Activated T-cell treated with anti-CD3 and anti-CD28 coated beads for 1 hour (primary cell): ENCODE measurements at regions not wholly inside any gene's neighbourhood (a gene's known extent, or its start where the extent isn't known, plus 50 kb on each side); places are given as distances from the start of the nearest gene placed in this dataset.
"Not testable (repeated sequence)": the region's sequence is repeated elsewhere in the genome, so short reads cannot be mapped to it uniquely, and the experiment has no call there.

Experiments
- DNase-seq: peaks from one replicate; pipeline ENCODE4 v3.0.0-alpha.2; 2020; ENCODE audit warnings: low read depth

GRCh38 chr15:85264614-85265190, 115.7 kb upstream of the AKAP13 start:
- DNase-seq: not testable (repeated sequence)

- not testable (repeated sequence) for DNase-seq
Observed at GRCh38 chr15:85267158-85267857, 113.1 kb upstream of the AKAP13 start.

GRCh38 chr15:85274315-85275050, 105.9 kb upstream of the AKAP13 start:
- no peak for DNase-seq

DNA sequence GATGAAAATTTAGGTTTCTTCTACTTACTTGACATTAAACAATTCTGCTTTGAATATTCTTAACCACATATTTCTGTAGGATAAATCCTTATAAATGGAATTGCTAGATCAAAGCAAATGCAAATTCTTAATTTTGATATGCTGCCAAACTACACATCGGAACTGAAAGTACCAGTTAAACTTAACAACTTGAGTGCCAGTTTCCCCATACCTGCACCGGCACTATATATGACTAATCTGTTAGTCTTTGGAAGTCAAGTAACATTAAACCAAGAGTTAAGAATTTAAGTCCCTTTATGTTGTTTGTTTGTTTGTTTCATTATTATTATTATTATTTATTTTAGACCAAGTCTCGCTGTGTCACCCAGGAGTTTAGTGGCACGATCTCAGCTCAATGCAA, 103.9 kb upstream of the AKAP13 start:
- no peak for DNase-seq

GRCh38 chr15:85276921-85277320, 103.5 kb upstream of the AKAP13 start:
- no peak for DNase-seq

- no peak for DNase-seq
Observed at GRCh38 chr15:85277847-85278370, 102.5 kb upstream of the AKAP13 start.

- no peak for DNase-seq
Observed at GRCh38 chr15:85280203-85280602, 100.2 kb upstream of the AKAP13 start.

DNA sequence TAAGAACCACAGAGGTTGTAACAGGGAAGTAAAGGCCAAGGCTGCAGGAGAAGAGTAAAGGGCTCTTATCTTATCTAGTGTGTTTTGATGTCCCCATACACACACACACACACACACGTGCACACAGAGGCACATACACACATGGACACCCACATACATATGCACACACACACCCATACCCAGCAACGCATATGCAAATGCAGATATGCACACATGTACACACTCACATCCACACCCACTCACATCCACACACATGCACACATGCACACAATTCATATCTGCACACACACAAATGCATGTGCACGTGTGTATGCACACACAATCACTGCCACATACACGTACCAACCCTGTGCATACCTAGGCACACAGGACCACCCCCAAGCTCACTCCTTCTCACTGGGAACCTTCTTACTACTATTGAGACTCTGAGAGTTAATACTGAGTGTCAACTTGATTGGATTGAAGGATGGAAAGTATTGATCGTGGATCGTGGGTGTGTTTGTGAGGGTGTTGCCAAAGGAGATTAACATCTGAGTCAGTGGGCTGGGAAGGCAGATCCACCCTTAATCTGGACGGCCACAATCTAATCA, 99.0 kb upstream of the AKAP13 start:
- no peak for DNase-seq

GRCh38 chr15:85282504-85283115, 97.8 kb upstream of the AKAP13 start:
- DNase-seq: no peak

GRCh38 chr15:85283815-85284214, 96.6 kb upstream of the AKAP13 start:
- DNase-seq: not testable (repeated sequence)

DNA sequence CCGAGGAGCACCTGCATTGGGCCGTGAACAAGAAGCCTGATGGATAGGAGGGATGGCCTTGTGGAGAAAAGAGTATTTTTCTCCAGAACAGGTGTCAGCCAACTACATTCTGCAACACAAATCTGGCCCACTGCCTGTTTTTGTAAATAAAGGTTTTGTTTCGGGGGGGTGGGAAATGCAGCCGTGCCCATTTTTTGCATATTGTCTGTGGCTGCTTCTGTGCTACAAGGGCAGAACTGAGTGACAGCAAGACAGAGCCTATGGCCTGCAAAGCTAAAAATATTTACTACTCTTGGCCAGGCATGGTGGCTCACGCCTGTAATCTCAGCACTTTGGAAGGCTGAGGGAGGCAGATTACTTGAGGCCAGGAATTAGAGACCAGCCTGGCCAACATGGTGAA, 95.9 kb upstream of the AKAP13 start:
- DNase-seq: no peak

- DNase-seq: no peak
Observed at GRCh38 chr15:85289677-85290365, 90.6 kb upstream of the AKAP13 start.

DNA sequence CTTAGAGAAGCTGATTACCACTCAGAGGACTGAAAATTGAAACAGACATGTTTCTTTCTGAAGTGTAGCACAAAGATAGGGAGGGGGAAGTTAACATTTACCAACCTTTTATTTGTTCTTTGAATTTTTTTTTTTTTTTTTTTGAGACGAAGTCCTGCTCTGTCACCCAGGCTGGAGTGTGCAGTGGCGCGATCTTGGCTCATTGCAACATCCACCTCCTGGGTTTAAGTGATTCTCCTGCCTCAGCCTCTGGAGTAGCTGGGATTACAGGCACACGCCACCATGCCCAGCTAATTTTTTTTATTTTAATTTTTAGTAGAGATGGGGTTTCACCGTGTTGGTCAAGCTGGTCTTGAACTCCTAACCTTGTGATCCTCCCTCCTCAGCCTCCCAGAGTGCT, 87.8 kb upstream of the AKAP13 start:
- not testable (repeated sequence) for DNase-seq

- DNase-seq: peak; percentile 51
Observed at GRCh38 chr15:85296615-85297402, 83.6 kb upstream of the AKAP13 start.

- DNase-seq: no peak
Observed at GRCh38 chr15:85297537-85297936, 82.9 kb upstream of the AKAP13 start.

GRCh38 chr15:85298366-85298765, 82.0 kb upstream of the AKAP13 start:
- DNase-seq: no peak

DNA sequence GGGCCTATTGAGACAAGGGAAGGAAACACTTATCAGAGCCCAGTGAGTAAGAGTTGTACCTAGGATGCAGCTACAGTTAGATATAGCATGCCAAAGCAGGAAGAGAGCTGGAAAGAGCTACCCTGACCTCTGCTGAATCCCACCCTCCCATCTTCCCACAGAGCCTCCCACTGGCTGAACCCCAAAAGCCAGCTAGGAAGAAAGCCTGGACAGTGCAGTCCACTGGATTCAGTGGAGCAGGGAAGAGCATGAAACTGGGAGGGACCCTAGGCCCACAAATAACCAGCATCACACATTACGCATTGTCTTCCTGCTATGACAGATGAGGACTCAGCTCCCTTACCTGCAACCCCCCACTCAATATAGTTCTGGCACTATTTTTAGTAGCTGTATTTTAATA, 81.5 kb upstream of the AKAP13 start:
- DNase-seq: no peak

DNA sequence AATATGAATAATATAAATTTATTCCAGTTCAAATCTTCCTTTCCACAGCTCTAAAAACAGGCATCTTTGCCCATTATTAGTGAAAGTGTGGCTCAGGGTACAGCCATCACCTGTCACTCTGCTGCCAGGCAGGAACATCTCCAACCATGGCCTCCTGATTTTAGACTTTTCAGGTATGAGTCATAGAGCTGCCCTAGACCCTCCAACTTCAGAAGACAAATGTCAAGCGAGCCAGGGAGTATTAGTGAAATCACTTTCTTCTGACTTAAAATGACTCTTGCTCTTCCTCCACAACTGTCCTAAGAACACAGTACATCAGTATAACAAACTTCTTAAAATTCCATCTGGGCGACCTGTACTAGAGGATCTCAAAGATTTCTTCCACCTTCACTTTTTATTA, 78.1 kb upstream of the AKAP13 start:
- DNase-seq: no peak

DNA sequence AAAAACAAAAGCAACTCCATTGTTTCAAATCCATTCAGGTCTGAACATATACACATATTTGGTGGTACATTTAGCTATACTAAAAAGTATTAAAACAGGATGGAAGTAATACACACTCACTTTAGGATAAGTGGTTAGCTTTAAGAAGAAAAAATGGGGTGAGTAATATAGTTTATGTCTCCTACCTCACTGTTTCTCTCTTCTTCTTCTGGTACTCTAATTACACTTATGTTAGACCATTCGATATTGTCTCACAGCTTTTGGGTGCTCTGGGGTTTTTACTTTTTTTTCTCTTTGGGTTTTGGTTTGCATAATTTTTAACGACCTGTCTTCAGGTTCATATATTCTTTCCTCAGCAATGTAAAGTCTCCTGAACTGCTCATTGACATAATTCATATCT, 75.4 kb upstream of the AKAP13 start:
- no peak for DNase-seq

DNA sequence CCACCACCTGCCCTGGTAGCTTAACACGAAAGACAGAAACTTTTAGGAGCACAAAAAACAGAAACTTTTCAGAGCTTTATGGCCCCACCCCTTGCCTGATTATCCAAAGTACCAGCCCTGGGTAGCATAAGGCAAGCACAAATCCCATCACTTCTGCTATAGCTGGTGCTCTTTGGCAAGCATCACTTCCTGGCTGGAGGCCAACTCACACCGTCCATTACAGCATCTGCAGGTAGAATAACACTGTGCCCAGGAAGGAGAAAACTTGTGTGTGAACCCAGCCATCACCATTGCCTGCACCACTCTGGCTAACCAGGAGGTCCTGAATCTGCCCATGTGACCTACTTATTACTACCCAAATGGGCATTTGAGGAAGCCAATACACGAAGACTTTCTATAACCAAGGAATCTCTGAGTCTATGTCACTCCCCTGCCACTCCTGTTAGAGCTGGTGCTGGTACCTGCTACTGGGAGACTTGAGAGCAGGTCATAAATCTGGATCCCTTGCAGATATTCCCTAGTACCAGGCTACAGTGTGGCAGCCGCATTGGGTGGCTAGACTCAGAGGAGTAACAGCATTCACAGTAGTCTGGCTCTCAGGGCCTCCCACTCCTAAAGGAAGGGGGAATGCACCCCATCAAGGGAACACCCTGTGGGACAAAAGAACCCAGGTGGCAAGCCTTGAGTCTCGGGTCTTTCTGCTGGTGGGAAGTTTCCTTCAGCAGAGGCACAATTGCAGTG, 73.3 kb upstream of the AKAP13 start:
- no peak for DNase-seq
